ENCODE measurements at regions not wholly inside any gene's neighbourhood (a gene's known extent, or its start where the extent isn't known, plus 50 kb on each side); places are given as distances from the start of the nearest gene placed in this dataset.
"Not testable (repeated sequence)": the region's sequence is repeated elsewhere in the genome, so short reads cannot be mapped to it uniquely, and the experiment has no call there.

DNA sequence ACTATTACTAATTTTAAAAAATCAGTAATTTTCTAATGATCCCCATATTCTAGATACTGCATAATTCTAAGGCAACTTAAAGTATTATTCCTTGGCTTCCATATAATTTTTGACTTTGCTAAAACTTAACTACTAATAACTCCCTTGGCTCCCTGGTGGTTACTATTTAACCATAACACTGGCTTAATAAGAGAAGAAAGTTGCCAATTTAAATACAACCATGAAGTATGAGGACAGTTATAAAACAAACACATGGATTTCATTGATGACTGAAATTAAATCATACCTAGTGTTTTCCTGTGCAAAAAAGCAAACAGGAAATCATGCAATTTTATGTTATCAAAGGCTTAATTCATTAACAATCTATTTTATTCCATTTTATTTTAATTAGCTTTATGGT is 1073.9 kb downstream of the GRM8 start:
- DNase-seq (ENCODE audit: low read depth in 2 of 2) = no peak

DNA sequence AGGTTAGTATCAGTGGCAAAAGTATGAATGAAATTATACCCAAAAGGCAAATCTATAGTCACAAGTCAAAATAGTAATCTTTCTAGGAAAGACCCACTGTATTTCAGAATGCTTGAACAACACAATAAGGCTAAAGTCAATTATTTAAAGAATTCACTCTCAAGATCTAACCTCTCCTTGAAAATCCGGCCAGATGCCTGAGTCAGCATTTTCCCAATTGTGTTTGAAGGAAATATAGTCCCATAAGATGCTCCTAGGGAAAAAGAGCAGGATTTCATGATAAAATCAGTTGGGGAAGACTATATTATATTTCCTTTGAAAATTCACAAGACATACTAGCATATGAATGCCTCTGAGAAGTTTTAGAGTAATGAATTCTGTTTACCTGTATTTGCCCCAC is 1075.0 kb downstream of the GRM8 start:
- DNase-seq (ENCODE audit: low read depth in 2 of 2) = no peak

DNA sequence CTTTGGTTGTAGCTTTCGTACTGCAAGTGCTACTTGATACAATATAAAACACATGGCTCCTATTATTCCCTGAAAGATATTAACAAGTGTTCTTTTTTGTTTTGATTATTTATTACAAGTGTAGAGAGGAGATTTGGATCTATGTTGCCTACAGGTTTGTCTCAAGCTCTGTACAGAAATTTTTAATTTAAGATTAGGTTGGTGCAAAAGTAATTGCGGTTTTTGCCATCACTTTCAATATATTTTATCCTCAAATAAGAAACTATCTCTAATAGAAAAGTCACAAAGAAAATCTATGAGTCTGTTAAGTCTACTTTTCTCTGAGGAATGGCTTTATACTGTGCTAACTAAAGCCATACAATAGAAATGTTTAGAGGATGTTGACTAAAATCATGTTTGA is 1086.1 kb downstream of the GRM8 start:
- no peak for DNase-seq (ENCODE audit: low read depth in 2 of 2)

DNA sequence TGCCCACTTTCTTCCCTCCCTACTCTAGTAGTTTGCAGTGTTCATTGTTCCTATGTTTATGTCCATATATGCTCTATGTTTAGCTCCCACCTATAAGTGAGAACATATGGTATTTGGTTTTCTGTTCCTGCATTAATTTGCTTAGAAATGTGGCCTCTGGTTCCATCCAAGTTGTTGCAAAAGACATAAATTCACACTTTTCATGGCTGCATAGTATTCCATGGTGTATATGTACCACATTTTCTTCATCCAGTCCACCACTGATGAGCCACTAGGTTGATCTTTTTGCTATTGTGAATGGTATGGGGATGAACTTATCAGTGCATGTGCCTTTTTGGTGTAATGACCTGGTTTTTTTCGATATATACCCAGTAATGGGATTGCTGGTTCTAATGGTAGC is 1089.1 kb downstream of the GRM8 start:
- no peak for DNase-seq (ENCODE audit: low read depth in 2 of 2)

DNA sequence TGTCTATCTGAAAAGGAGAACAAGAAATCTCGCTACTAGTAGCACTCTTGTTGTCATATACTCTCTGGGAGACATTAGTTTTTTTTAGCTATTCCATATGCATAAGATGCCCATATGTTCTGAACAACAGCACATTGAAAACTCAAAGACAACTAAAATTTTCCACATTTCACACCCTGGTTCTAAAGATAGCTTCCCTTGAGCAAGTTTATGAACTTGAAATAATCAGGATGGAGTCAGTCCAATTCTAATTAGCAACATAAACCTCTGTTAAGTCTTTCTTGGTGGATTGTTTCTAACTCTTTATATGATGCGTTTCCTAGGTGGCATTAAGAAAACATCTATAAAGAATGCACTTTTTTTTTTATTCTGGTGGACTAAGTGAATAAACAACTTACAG is 1095.3 kb downstream of the GRM8 start:
- DNase-seq (ENCODE audit: low read depth in 2 of 2) = no peak

DNA sequence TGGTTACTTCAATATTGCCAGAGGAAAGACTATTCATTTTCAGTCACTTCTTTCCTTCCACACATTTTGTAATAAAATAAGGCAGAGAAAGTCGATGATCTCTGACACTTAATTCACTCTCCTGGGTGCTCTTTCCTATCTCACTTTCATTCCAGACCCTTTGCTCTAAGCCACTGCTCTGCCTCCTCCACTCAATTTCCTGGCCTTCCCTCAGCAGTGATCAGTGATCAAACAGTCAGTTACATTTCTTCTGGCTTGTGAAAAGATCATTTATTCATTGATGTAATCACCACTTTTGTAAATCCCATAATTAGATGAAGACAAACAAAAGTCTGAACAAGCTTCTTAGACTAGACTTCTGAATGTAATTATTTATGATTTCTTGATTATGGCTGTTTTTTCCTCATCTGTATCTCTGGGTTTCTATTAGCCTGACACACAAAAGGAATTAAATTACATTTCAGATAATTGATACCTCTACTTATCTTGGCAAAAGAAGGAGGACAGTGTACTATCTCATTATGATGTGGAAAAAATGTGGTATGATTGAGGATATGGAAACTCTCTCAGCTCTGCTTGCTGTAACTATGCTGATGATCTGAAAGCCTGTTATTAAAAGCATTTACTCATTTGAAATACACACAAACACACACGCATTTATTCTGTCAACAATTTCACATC is 1102.3 kb downstream of the GRM8 start:
- no peak for DNase-seq (ENCODE audit: low read depth in 2 of 2)

DNA sequence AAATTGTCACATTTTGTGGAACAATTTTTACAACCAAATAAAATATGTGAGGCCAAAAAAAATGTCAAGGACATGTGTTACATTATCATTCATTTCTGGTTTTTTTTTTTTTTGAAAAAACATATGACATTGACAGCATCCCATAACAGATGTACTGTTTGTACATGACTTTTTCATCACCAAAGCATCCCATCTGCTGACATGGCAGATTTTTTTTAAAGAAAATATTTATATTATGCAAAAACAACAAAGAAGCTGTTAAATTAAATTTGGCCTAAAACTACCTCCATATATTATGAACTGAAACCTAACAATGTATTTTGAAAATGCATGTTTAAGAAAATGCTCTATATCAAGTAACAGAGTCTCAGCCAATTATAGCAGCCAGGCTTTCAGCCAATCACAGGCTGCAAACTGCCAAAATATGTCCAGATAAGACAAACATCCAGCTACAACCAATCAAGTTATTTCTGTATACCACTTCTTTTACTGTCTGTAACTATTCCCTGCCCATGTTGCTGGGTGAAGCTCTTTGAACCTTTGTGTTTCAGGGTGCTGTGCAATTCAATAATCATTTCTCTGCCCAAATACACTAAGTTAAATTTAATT is 1111.8 kb downstream of the GRM8 start:
- DNase-seq (ENCODE audit: low read depth in 2 of 2) = no peak

DNA sequence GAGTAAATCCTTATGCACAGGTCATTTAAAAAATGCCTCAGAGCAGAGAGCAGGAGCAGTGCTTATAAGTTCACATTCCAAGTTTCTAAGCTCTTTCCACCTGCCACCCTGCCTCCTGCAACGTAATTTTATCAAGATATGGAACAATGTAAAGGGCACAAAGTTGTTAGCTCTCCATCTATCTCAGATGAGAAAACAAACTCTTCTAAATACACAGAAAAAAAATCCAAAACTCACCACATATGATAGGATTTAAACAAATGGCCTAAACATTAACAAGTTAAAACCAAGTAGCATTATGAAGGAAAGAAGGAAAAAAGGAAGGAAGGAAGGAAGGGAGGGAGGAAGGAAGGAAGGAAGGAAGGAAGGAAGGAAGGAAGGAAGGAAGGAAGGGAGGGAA is 1132.8 kb downstream of the GRM8 start:
- no peak for DNase-seq (ENCODE audit: low read depth in 2 of 2)

DNA sequence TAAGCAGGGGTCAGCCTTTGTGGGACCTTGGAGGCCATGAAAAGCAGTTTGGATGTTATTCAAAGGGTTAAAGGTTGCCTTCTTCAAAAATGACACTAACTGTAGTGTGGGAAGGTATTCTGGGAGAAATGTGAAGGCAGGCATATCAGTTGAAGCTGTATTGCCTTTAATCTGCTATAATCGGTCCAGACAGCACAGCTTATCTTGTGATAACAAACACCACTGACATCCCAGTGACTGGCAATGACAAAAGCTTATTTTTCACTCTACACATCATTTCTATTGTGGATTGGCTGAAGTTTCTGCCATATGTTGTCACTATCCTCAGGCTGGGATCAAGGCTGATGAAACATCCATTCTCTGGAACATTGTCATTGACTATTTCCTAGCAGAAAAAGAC is 1149.2 kb downstream of the GRM8 start:
- DNase-seq (ENCODE audit: low read depth in 2 of 2) = no peak

DNA sequence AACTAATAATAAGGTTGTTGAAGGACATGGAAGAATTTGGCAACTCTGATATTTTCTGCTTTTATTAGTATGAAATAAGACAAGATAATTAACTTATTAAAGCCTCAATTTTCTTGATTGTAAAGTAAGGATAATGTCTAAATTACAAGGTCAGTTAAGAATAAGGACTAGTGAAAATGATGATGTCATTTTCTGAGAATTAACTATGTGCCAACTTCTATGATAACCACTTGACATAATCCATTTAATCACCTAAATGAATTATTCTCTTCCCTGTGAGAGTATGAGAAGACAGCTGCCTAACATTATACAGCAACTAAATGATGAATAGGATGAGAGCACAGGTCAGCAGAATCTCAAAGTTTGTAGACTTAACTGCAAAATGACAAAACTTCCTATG is 1153.4 kb upstream of the POT1 start:
- DNase-seq (ENCODE audit: low read depth in 2 of 2) = no peak

DNA sequence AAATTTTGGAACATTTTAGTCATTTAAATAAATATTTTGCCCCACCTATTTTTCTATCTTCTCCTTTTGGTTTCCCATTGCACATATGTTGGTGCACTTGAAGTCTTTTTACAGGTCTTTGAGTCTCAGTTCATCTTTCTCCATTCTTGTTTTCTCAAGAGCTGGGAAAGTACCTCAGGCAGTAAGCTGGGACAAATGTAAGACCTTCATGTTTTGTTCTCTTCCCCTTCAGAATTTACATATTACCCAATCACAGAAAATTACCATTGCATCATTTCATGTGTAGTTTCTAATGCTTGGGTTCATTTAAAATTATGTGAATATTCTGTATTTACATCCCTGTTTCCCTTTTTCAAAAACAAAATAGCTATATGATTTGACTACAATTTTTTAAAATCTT is 1150.0 kb upstream of the POT1 start:
- DNase-seq (ENCODE audit: low read depth in 2 of 2) = no peak

DNA sequence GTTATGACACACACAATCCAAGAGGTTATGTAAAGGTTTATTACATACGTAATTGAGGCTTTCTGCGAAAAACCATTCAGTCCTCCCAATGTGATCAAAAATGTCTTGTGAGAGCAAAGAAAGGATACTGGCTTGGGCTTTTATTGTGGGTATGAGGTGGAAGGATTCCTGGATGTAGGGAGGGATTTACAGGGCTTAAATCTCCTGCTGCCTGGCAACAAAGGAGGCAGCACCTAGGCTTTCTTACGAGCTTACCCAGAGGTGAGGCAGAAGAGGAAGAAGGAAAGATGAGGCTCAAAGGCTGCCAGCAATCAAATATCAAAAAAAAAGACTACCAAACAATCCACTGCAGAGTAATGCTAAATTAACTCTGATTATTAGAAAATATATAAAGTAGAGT is 1149.5 kb upstream of the POT1 start:
- DNase-seq (ENCODE audit: low read depth in 2 of 2) = no peak

DNA sequence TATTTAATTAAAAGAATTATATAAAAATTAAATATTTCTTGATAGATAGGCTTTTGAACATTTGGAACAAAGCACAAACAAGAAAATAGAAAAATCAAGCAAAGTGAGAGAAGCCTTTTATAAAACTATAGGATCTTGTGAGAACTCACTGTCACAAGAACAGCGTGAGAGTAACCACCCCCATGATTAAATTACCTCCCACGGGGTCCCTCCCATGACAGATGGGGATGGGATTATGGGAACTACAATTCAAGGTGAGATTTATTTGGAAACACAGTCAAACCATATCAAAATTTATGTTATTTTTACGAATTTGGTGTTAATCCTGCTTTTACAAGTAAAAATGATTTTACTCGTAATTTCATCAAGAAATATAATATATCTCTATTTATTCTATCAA is 1136.1 kb upstream of the POT1 start:
- DNase-seq (ENCODE audit: low read depth in 2 of 2) = no peak

DNA sequence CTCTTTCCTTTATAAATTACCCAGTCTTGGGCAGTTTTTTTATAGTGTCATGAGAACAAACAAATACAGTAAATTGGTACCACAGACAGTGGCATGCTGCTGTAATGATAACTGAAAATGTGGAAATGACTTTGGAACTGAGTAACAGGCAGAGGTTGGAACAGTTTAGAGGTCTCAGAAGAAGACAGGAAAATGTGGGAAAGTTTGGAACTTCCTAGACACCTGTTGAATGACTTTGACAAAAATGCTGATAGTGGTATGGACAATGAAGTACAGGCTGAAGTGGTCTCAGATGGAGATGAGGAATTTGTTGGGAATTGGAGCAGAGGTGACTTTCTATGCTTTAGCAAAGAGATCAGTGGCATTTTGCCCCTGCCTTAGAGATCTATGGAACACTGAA is 1128.4 kb upstream of the POT1 start:
- DNase-seq (ENCODE audit: low read depth in 2 of 2) = no peak

DNA sequence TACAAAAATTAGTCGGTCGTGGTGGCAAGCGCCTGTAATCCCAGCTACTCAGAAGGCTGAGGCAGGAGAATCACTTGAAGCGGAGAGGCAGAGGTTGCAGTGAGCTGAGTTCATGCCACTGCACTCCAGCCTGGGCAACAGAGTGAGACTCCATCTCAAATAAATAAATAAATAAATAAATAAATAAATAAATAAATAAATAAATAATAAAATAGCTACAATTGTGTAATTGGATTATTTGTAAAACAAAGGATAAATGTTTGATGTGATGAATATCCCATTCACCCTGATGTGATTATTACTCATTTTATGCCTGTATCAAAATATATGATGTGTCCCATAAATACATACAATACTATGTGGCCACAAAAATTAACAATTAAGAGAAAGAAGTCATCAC is 1127.0 kb upstream of the POT1 start:
- DNase-seq (ENCODE audit: low read depth in 2 of 2) = not testable (repeated sequence)

DNA sequence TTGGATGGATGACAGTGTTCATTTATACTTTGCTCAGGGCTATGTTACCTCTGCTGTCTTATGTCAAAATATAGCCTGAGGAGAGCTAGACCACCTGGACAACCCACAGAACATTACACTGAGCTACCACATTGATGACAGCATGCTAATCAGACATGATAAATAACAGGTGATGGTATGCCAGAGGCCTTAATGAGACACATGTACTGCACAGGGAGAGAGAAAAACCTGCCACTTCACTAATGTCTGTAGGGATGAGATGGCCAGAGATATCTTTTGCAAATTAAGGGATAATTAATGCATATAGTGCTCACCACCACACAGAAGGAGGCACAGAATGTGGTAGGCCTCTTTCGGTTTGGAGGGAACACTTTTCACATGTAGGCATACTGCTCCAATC is 1122.6 kb upstream of the POT1 start:
- no peak for DNase-seq (ENCODE audit: low read depth in 2 of 2)

DNA sequence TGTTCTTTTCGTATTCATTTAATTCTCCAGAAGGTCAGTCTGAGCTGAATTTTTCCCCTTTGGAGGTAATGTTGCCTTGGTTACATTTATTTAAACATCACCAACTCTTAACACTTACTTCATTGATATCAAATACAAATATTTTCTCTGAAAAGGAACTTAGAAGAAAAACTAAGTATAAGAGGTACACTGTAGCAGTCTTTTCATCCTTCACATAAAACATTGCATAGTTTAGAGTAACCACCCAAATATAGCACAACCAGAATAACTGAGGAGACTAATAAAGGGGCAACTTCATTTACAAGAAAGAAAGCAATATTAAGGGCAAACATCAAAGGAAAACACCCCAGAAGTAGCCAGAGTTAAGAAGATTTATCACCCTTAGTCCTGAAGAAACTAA is 1115.0 kb upstream of the POT1 start:
- DNase-seq (ENCODE audit: low read depth in 2 of 2) = no peak

DNA sequence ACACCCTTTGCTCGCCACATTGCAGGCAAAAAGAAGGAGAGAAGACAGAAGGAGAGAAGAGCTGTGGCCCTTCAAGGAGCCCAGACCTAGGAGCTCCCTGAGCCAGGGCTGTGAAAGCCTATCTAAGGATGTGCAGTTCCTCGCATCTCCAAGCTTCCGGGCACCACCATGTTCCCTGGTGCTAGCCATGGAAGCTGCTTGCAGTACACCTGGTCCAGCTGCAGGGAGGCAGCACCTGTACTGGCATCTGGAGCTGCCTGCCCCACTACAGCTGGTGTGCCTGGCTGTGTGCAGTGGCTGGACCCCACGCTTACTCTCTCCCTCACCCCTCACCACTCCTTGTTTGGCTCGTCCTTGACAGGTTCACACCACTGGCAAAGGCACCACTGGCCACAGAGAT is 1111.8 kb upstream of the POT1 start:
- DNase-seq (ENCODE audit: low read depth in 2 of 2) = no peak

DNA sequence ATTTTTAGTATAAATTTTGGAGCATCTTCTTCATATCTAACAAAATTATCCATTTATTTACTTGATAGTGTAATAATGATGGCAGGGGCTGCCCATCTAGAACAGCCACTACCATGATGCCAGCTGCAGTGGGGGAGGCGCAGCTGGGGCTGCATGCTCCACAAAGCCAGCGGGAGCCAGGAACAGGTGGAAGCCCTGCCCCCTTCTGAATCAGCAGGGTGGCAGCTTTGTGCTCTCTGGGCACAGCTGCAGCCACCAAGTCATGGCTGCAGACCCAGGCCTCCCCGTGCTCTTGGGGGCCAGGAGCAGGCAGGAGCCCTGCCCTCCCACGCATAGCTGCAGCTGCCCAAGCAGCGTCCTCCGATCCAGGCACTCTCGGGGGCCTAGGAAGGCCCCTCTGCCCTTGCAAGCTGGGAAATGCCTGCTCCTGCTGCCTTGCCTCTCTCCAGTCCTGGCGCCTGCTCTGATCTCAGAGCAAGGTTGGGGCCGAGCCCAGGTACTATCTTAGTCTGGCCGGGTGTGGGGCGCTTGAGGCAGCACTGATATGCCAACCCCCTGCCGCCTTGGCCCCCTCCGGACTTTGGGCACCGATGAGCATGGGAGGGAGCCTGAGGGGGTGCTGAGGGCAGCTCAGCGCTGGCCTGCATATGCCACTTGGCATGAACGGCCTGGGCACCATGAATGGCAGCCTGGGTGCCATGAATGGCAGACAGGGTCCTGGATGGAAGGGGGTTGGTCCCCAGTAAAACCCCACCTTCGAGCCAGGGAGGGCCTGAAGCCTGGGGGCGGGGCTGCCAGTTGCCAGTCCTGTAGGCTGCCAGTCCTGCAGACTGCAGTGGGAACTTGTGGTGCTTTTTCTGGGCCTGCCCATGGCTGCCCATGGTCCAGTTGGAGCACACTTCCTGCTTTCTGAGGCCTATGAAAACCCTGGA is 1110.8 kb upstream of the POT1 start:
- no peak for DNase-seq (ENCODE audit: low read depth in 2 of 2)

DNA sequence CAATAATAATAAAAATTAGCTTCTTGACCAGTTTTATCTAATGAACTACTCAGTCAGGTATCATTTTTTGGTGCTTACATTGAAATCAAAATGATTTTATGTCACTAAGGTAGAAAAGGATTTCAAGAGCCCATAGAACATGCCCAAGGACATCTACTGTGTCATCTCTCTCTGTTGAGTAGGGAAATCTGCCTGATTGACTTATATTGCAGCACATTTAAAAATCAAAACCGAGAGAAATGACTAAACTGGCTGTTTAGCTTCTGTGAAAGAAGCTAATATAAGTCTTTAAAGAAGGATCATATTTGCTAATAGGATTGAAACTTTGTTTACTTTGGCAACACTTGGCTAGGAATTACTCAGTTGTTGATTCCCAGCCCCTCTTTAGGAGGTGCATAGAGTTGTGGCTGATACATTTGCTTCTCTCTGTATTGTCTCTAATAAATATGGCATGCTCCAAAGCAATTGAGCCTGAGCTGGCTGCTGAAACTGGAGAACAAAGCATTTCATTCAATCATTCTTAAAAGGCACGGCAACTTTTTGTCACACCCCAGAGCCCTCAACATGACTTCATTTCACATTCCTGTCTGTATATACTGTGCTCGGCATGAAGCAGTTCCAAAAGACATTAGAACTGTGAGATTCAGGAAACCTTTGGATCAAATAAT is 1096.9 kb upstream of the POT1 start:
- DNase-seq (ENCODE audit: low read depth in 2 of 2) = no peak

DNA sequence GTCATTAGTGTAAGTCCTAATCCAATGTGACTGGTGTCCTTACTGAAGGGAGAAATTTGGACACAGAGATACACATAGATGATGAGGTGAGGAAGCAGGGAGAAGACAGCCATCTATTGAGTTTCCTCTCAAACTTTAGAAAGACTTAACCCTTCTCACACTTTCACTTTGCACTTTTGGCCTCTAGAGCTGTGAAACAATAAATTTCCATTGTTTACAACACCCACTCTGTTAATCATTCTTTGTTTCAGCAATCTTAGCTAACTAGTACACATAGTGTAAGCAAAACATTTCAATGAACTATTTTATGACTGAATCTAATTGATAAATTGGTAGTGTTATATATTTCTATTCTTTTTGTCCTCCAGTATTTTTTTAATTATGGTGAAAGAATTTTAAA is 1092.8 kb upstream of the POT1 start:
- no peak for DNase-seq (ENCODE audit: low read depth in 2 of 2)

DNA sequence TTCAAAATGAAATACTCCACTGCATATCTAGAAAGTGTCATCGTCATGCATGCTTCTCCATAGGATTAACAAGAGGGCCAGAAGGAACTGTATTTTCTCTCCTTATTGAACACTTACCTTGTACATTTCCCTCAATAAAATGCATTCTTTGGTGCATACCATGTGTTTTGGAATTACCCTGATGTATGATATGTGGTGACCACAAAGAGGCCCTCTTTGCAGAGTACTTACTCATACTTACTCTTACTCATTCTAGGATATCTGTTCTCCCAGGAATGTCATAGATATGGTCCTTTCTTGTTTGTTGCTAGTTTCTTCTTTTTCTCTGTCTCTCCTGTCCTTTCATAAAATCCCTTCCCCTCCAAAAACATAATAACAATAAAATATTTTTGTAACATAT is 1087.1 kb upstream of the POT1 start:
- DNase-seq (ENCODE audit: low read depth in 2 of 2) = no peak

Data from dermis microvascular lymphatic vessel endothelial cell (primary cell).